B cell (primary cell): ENCODE measurements at regions not wholly inside any gene's neighbourhood (a gene's known extent, or its start where the extent isn't known, plus 50 kb on each side); places are given as distances from the start of the nearest gene placed in this dataset.

Experiments
- CTCF ChIP-seq: fragments of 200-600 bp; IDR thresholded peaks from one replicate; pipeline ENCODE4 v1.8.0; 2022; ENCODE audit warnings: antibody characterized with exemption, mild to moderate bottlenecking
- EZH2 ChIP-seq: IDR thresholded peaks from 2 replicates; pipeline ENCODE4 v1.6.1; 2012; ENCODE audit warnings: borderline replicate concordance, low read depth, mild to moderate bottlenecking, moderate library complexity, low read length; ENCODE audit not compliant: insufficient read depth, poor library complexity, severe bottlenecking

- TF ChIP-seq EZH2 (no peak), CTCF (no peak)
These were observed 437.6 kb downstream of the ZNF804A start for GRCh38 chr2:185035906-185036305.
